ENCODE measurements at regions not wholly inside any gene's neighbourhood (a gene's known extent, or its start where the extent isn't known, plus 50 kb on each side); places are given as distances from the start of the nearest gene placed in this dataset.

DNA sequence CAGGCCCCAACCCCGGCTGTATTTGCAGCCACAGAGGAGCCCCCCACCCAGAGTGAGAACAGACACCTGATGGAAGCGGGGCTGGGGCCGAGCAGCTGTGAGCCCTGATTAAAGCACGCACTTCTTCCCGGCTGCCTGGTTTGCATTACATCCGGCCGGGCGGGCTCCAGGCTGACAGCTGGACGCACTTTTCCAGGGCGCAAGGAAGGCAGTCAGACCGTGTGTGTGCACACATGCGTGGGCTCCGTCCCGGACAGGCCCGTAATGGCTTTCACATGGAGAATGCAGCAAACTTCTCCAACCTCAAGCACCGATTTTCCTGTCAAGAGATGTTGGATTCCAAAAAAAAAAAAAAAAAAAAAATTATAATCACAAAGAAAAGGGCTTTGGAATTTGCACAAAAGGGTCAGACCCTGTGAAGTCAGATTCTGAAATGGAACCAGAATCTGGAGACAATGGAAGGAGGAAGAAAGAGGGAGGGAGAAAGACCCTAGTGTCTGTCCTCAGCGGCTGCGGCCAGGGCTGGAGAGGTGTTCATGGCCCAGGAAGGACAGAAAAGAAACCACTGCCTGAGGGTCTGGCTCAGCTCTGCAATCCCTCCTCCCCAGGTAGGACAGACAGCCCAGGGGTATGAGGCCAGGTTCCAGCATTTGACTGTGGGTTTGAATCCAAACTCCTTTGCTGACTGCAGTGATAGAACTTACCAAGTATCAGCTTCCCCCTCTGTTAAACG is 365.5 kb downstream of the MN1 start:
- Mint-ChIP-seq H3K27ac (no peak overlapping the region), H3K9me3 (ENCODE audit: insufficient read depth) (no peaks in the 10 kb centered on the region), H3K4me1 (no peaks in the 10 kb centered on the region), H3K4me3 (no peak overlapping the region), H3K27me3 (no peaks in the 10 kb centered on the region)
- peaks cover 0 to 4% (median 0%) of the 10 kb centered on the region in 4 experiments for H3K27me3 ChIP-seq (replicated peaks in 1 of 4; ENCODE audit: control extremely low read depth in 1 of 4, control insufficient read depth in 3 of 4, insufficient read depth in 4 of 4, low read length in 3 of 4)
- no peak overlapping the region for H2AFZ ChIP-seq (ENCODE audit: insufficient read depth, low read depth, low read length, poor library complexity, severe bottlenecking)
- H3K4me3 ChIP-seq (ENCODE audit: control extremely low read depth in 1 of 5, extremely low read depth in 1 of 5, insufficient read depth in 1 of 5, low read depth in 2 of 5, low read length in 4 of 5): no peak overlapping the region
- intact Hi-C loops (cut with micrococcal nuclease): no loop called here
- H3K4me1 ChIP-seq (ENCODE audit: control insufficient read depth in 2 of 2, insufficient read depth in 2 of 2, low read length in 2 of 2): no peaks in the 10 kb centered on the region
- POLR2A ChIA-PET: no interaction called here
- no peak for DNase-seq
- 76% methylated on average over 17 of the region's 19 CpGs for WGBS (ENCODE audit: insufficient coverage)
- H3K9ac ChIP-seq (ENCODE audit: low read length): no peak overlapping the region
- no peak for ATAC-seq (ENCODE audit: low read depth)
- TF ChIP-seq, protein P1, sequence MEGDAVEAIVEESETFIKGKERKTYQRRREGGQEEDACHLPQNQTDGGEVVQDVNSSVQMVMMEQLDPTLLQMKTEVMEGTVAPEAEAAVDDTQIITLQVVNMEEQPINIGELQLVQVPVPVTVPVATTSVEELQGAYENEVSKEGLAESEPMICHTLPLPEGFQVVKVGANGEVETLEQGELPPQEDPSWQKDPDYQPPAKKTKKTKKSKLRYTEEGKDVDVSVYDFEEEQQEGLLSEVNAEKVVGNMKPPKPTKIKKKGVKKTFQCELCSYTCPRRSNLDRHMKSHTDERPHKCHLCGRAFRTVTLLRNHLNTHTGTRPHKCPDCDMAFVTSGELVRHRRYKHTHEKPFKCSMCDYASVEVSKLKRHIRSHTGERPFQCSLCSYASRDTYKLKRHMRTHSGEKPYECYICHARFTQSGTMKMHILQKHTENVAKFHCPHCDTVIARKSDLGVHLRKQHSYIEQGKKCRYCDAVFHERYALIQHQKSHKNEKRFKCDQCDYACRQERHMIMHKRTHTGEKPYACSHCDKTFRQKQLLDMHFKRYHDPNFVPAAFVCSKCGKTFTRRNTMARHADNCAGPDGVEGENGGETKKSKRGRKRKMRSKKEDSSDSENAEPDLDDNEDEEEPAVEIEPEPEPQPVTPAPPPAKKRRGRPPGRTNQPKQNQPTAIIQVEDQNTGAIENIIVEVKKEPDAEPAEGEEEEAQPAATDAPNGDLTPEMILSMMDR (IDR thresholded peaks at IDR 0.05): no peak
- no peak for TF ChIP-seq EZH2 (IDR thresholded peaks at IDR 0.05; ENCODE audit: borderline replicate concordance, insufficient read depth, low read depth, low read length, poor library complexity, severe bottlenecking)
- CTCF ChIA-PET: no interaction called here
- H3K36me3 ChIP-seq (replicated peaks in 1 of 2; ENCODE audit: control extremely low read depth in 1 of 2, control insufficient read depth in 1 of 2, extremely low read depth in 1 of 2, insufficient read depth in 2 of 2, low read length in 1 of 2): no peaks in the 10 kb centered on the region
- H3K79me2 ChIP-seq (ENCODE audit: control insufficient read depth, insufficient read depth, low read length): no peaks in the 10 kb centered on the region
- no peaks in the 10 kb centered on the region for H4K20me1 ChIP-seq (ENCODE audit: control insufficient read depth, insufficient read depth, low read length, poor library complexity, severe bottlenecking)
- peaks cover 0 to 24% (median 0%) of the 10 kb centered on the region in 3 donors for H3K9me3 ChIP-seq (ENCODE audit: control extremely low read depth in 1 of 3, control insufficient read depth in 2 of 3, insufficient read depth in 1 of 3, low read length in 2 of 3)
- H3K4me2 ChIP-seq (replicated peaks; ENCODE audit: low read depth, low read length, poor library complexity, severe bottlenecking): no peak overlapping the region
- H3K27ac ChIP-seq (ENCODE audit: low read length in 2 of 2): no peak overlapping the region

DNA sequence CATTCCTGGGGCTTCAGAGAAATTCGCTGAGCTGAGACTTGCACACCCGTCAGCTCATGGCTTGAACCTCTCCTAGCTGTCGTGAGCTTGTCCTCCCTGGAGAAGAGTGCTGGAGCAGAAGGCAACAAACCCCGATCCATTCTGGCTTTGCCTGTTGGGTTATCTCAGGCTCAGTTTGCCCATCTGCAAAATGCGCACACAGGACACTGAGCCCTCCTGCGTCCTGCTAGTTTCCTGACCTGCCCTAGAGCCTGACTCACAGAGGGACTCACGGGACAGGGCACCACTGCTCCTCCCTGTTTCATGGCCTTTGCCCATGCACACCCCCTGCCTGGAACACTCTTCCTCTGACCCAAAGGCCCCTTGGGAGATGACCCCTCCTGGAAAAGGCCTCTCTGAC is 365.0 kb downstream of the MN1 start:
- H3K27ac ChIP-seq (ENCODE audit: low read length in 2 of 2): no peak overlapping the region
- ChIA-PET CTCF (no interaction called here), POLR2A (no interaction called here)
- H3K27ac Mint-ChIP-seq: no peak overlapping the region
- no peak overlapping the region for H2AFZ ChIP-seq (ENCODE audit: insufficient read depth, low read depth, low read length, poor library complexity, severe bottlenecking)
- 94% methylated on average over 7 of the region's 7 CpGs for WGBS (ENCODE audit: insufficient coverage)
- DNase-seq (no peak), ATAC-seq (ENCODE audit: low read depth) (no peak)
- H3K4me1 ChIP-seq (ENCODE audit: control insufficient read depth in 2 of 2, insufficient read depth in 2 of 2, low read length in 2 of 2): no peaks in the 10 kb centered on the region
- H3K4me3 Mint-ChIP-seq: no peak overlapping the region
- no peaks in the 10 kb centered on the region for H3K9me3 Mint-ChIP-seq (ENCODE audit: insufficient read depth)
- no peaks in the 10 kb centered on the region for H3K4me1 Mint-ChIP-seq
- no peak overlapping the region for H3K9ac ChIP-seq (ENCODE audit: low read length)
- peaks cover 2% of the 10 kb centered on the region for H3K27me3 Mint-ChIP-seq
- no peak overlapping the region for H3K4me3 ChIP-seq (ENCODE audit: control extremely low read depth in 1 of 5, extremely low read depth in 1 of 5, insufficient read depth in 1 of 5, low read depth in 2 of 5, low read length in 4 of 5)
- intact Hi-C loops (cut with micrococcal nuclease): no loop called here
- no peaks in the 10 kb centered on the region for H4K20me1 ChIP-seq (ENCODE audit: control insufficient read depth, insufficient read depth, low read length, poor library complexity, severe bottlenecking)
- peaks cover 0 to 5% (median 0%) of the 10 kb centered on the region in 4 experiments for H3K27me3 ChIP-seq (replicated peaks in 1 of 4; ENCODE audit: control extremely low read depth in 1 of 4, control insufficient read depth in 3 of 4, insufficient read depth in 4 of 4, low read length in 3 of 4)
- no peaks in the 10 kb centered on the region for H3K79me2 ChIP-seq (ENCODE audit: control insufficient read depth, insufficient read depth, low read length)
- TF ChIP-seq, protein P1 (IDR thresholded peaks at IDR 0.05): no peak
- no peak for TF ChIP-seq EZH2 (IDR thresholded peaks at IDR 0.05; ENCODE audit: borderline replicate concordance, insufficient read depth, low read depth, low read length, poor library complexity, severe bottlenecking)
- H3K4me2 ChIP-seq (replicated peaks; ENCODE audit: low read depth, low read length, poor library complexity, severe bottlenecking): no peak overlapping the region
- H3K36me3 ChIP-seq (replicated peaks in 1 of 2; ENCODE audit: control extremely low read depth in 1 of 2, control insufficient read depth in 1 of 2, extremely low read depth in 1 of 2, insufficient read depth in 2 of 2, low read length in 1 of 2): no peaks in the 10 kb centered on the region
- peaks cover 0 to 21% (median 0%) of the 10 kb centered on the region in 3 donors for H3K9me3 ChIP-seq (ENCODE audit: control extremely low read depth in 1 of 3, control insufficient read depth in 2 of 3, insufficient read depth in 1 of 3, low read length in 2 of 3)
